ENCODE measurements at regions not wholly inside any gene's neighbourhood (a gene's known extent, or its start where the extent isn't known, plus 50 kb on each side); places are given as distances from the start of the nearest gene placed in this dataset.

DNA sequence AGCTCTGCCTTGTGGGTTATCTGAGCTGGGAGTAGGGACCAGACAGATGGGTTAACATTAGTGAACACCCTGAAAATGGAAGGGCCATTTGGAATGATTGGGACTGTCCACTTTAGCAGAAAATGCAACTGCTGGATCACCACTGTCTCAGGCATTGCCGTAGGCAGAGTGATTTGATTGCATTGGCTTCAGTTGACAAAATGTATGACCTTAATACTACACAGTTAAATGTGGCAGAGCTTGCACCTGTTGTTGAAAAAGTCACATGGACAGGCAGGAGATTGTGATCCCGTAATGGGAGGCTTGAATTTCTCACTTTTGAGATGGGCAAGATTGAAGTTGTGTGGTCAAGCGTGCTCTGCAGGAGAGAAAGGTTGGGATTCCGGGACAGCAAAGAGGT, 166.5 kb upstream of the PUDP start:
- no peaks in the 10 kb centered on the region for H3K9me3 ChIP-seq (ENCODE audit: control insufficient read depth in 1 of 2, low read length in 2 of 2)
- no peak overlapping the region for H3K4me3 ChIP-seq (ENCODE audit: low read depth in 1 of 2, low read length in 2 of 2)
- H3K36me3 ChIP-seq (ENCODE audit: control insufficient read depth in 1 of 2, insufficient read depth in 2 of 2, low read length in 2 of 2), result no peaks in the 10 kb centered on the region
- H3K4me1 ChIP-seq (ENCODE audit: control insufficient read depth in 1 of 2, insufficient read depth in 2 of 2, low read length in 2 of 2), result no peaks in the 10 kb centered on the region
- no peak overlapping the region for H3K9ac ChIP-seq (ENCODE audit: low read depth in 1 of 2, low read length in 2 of 2)
- H3K27me3 ChIP-seq (ENCODE audit: control insufficient read depth in 1 of 2, insufficient read depth in 2 of 2, low read length in 2 of 2), result no peaks in the 10 kb centered on the region
- no peak overlapping the region for H3K27ac ChIP-seq (ENCODE audit: low read depth, low read length)

DNA sequence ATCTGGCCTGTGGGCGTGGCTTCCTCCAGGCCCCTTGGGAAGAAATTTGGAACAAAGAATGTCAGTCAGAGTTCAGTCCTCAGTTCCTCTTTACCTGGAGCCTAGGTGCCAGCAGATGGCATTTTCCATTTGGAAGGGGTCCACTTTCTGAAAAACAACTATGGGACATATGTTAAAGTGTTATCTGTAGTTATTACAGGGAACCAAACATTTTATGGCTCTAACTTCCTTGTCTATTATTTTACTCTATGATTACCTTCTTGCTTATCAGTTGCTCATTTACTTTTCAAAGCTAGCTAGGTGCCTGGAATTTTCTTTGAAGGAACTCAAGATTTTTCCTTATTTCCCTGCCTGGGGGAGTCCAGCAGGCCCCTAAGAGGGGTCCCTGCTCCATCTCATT, 159.8 kb upstream of the PUDP start:
- Histone ChIP-seq H3K36me3 (ENCODE audit: control insufficient read depth in 1 of 2, insufficient read depth in 2 of 2, low read length in 2 of 2) (no peaks in the 10 kb centered on the region), H3K4me3 (ENCODE audit: low read depth in 1 of 2, low read length in 2 of 2) (no peak overlapping the region), H3K9me3 (ENCODE audit: control insufficient read depth in 1 of 2, low read length in 2 of 2) (no peaks in the 10 kb centered on the region), H3K9ac (ENCODE audit: low read depth in 1 of 2, low read length in 2 of 2) (no peak overlapping the region), H3K27me3 (ENCODE audit: control insufficient read depth in 1 of 2, insufficient read depth in 2 of 2, low read length in 2 of 2) (no peaks in the 10 kb centered on the region), H3K4me1 (ENCODE audit: control insufficient read depth in 1 of 2, insufficient read depth in 2 of 2, low read length in 2 of 2) (no peaks in the 10 kb centered on the region), H3K27ac (ENCODE audit: low read depth, low read length) (no peak overlapping the region)

DNA sequence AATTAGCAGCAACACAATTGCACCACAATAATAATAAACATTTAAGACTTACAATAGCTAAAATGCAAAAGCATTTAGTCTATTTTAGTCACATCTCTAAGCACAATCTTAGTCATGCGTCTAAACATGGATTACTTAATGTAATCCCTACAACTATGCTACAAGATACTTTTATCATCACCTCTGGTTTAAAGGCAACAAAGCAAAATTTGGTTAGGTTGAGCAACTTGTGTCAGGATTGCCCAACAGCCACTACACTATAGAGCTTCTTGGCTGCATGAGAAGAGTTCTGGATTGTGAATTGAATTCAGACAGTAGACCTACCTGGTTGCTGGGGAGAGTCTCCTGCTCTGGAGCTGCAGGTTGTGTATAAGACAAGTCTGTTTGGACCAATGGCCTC, 146.5 kb upstream of the PUDP start:
- Histone ChIP-seq H3K36me3 (ENCODE audit: control insufficient read depth in 1 of 2, insufficient read depth in 2 of 2, low read length in 2 of 2) (no peaks in the 10 kb centered on the region), H3K27ac (ENCODE audit: low read depth, low read length) (no peak overlapping the region), H3K4me1 (ENCODE audit: control insufficient read depth in 1 of 2, insufficient read depth in 2 of 2, low read length in 2 of 2) (no peaks in the 10 kb centered on the region), H3K9me3 (ENCODE audit: control insufficient read depth in 1 of 2, low read length in 2 of 2) (no peaks in the 10 kb centered on the region), H3K4me3 (ENCODE audit: low read depth in 1 of 2, low read length in 2 of 2) (no peak overlapping the region), H3K27me3 (ENCODE audit: control insufficient read depth in 1 of 2, insufficient read depth in 2 of 2, low read length in 2 of 2) (no peaks in the 10 kb centered on the region), H3K9ac (ENCODE audit: low read depth in 1 of 2, low read length in 2 of 2) (no peak overlapping the region)

DNA sequence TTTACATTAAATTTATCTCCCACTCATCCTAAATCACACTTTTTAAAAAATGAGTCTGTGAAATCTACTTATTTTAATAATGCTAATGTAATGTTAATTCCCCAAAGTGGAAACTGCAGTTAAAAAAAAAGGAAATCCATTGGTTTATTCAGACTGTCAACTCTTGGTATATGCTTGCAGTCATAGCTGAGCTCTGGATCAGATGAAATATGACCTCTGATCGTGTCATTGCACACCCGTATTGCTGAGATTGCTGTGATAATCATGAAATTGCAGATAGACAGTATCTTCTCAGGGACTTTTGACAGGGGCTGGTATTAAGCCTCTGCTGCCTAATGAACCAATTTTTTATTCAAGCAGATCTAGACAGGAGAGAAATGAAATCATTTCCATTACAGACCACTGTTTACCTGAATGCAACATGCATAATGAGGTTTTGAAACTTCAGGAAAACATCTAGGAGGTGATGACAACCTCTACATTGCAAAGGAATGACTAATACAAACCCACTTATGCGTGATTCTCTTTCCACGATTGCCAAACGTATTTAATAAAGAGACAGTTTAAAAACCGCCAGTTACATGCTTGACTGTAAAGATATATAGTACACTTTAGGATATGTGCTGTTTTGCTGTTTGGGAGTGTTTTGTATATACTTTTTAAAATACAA, 138.3 kb upstream of the PUDP start:
- Histone ChIP-seq H3K9me3 (ENCODE audit: control insufficient read depth in 1 of 2, low read length in 2 of 2) (no peaks in the 10 kb centered on the region), H3K27me3 (ENCODE audit: control insufficient read depth in 1 of 2, insufficient read depth in 2 of 2, low read length in 2 of 2) (no peaks in the 10 kb centered on the region), H3K4me3 (ENCODE audit: low read depth in 1 of 2, low read length in 2 of 2) (no peak overlapping the region), H3K27ac (ENCODE audit: low read depth, low read length) (no peak overlapping the region), H3K36me3 (ENCODE audit: control insufficient read depth in 1 of 2, insufficient read depth in 2 of 2, low read length in 2 of 2) (no peaks in the 10 kb centered on the region), H3K9ac (ENCODE audit: low read depth in 1 of 2, low read length in 2 of 2) (no peak overlapping the region), H3K4me1 (ENCODE audit: control insufficient read depth in 1 of 2, insufficient read depth in 2 of 2, low read length in 2 of 2) (no peaks in the 10 kb centered on the region)

DNA sequence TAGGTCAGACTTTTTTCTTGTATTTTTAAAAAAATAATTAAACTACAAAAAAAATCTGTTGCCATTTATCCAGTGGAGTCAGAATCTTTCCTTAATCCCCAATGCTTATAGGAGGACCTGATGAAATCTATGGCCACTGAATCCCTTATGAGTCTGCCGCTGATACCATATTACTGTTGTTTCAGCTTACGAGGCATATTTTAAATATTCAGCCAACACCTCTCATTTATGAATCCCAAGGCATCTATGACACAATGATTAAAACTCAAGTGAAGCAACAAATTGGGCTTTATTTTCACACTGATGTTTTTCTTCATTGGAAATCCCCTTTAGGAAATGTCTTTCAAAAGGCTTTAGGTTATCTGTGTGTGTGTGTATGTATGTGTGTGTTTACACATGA, 137.8 kb upstream of the PUDP start:
- Histone ChIP-seq H3K36me3 (ENCODE audit: control insufficient read depth in 1 of 2, insufficient read depth in 2 of 2, low read length in 2 of 2) (no peaks in the 10 kb centered on the region), H3K4me3 (ENCODE audit: low read depth in 1 of 2, low read length in 2 of 2) (no peak overlapping the region), H3K4me1 (ENCODE audit: control insufficient read depth in 1 of 2, insufficient read depth in 2 of 2, low read length in 2 of 2) (no peaks in the 10 kb centered on the region), H3K27ac (ENCODE audit: low read depth, low read length) (no peak overlapping the region), H3K27me3 (ENCODE audit: control insufficient read depth in 1 of 2, insufficient read depth in 2 of 2, low read length in 2 of 2) (no peaks in the 10 kb centered on the region), H3K9me3 (ENCODE audit: control insufficient read depth in 1 of 2, low read length in 2 of 2) (no peaks in the 10 kb centered on the region), H3K9ac (ENCODE audit: low read depth in 1 of 2, low read length in 2 of 2) (no peak overlapping the region)

DNA sequence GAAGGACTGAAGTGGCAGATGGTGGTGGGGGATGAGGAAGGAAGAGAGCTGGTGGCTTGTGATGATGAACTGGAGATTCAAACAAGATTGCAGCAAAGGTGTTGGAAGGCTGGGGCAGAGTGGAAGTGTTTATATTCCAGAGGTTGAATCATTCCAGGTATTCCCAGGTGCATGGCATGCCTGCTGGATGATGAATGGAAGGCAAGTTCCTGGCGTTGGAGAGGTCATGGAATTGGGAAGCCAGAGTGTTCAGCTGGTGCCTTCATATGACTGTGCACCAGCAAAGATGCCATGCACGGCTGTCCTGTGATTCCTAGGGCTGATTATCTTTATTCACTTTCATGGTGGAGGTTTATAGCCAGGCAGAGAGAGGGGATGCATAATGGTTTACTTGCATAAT, 135.8 kb upstream of the PUDP start:
- Histone ChIP-seq H3K9me3 (ENCODE audit: control insufficient read depth in 1 of 2, low read length in 2 of 2) (no peaks in the 10 kb centered on the region), H3K27me3 (ENCODE audit: control insufficient read depth in 1 of 2, insufficient read depth in 2 of 2, low read length in 2 of 2) (no peaks in the 10 kb centered on the region), H3K9ac (ENCODE audit: low read depth in 1 of 2, low read length in 2 of 2) (no peak overlapping the region), H3K4me3 (ENCODE audit: low read depth in 1 of 2, low read length in 2 of 2) (no peak overlapping the region), H3K4me1 (ENCODE audit: control insufficient read depth in 1 of 2, insufficient read depth in 2 of 2, low read length in 2 of 2) (no peaks in the 10 kb centered on the region), H3K27ac (ENCODE audit: low read depth, low read length) (no peak overlapping the region), H3K36me3 (ENCODE audit: control insufficient read depth in 1 of 2, insufficient read depth in 2 of 2, low read length in 2 of 2) (no peaks in the 10 kb centered on the region)

DNA sequence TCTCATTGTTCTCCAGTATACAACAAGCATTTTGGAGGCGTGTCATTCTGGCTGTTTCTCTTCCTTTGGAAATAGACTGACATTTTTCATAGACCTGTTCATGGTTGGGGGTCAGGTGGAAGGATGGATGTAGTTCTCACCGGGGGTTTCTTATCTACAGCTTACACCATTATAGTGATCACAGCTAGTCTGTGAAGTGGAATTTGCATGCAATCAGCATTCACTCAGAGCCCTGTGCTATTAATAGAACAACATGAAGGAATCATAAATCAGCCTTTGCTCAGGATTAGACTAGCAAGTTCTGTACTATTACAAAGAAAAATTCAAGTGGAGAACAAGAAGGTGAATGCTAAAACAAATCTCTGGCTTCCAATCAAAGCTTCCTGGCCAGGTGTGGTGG, 132.6 kb upstream of the PUDP start:
- Histone ChIP-seq H3K27ac (ENCODE audit: low read depth, low read length) (no peak overlapping the region), H3K4me1 (ENCODE audit: control insufficient read depth in 1 of 2, insufficient read depth in 2 of 2, low read length in 2 of 2) (no peaks in the 10 kb centered on the region), H3K9me3 (ENCODE audit: control insufficient read depth in 1 of 2, low read length in 2 of 2) (no peaks in the 10 kb centered on the region), H3K4me3 (ENCODE audit: low read depth in 1 of 2, low read length in 2 of 2) (no peak overlapping the region), H3K9ac (ENCODE audit: low read depth in 1 of 2, low read length in 2 of 2) (no peak overlapping the region), H3K27me3 (ENCODE audit: control insufficient read depth in 1 of 2, insufficient read depth in 2 of 2, low read length in 2 of 2) (no peaks in the 10 kb centered on the region), H3K36me3 (ENCODE audit: control insufficient read depth in 1 of 2, insufficient read depth in 2 of 2, low read length in 2 of 2) (no peaks in the 10 kb centered on the region)

DNA sequence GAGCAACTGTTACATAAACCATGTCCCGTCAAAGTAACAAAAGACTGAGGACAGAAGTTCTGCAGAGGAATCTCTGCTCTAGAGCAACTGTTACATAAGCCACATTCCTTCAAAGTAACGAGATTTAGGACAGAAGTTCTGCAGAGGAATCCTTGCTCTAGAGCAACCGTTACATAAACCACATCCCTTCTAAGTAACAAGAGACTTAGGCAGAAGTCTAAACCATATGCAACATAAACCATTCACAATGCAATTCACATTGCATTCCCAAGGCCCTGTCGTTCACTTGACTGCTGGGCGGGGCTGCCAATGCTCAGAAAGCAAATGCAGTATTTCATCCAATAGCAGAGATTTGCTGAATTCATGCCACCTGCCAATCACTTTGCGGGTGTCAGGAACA, 124.4 kb upstream of the PUDP start:
- Histone ChIP-seq H3K9ac (ENCODE audit: low read depth in 1 of 2, low read length in 2 of 2) (no peak overlapping the region), H3K9me3 (ENCODE audit: control insufficient read depth in 1 of 2, low read length in 2 of 2) (no peaks in the 10 kb centered on the region), H3K4me1 (ENCODE audit: control insufficient read depth in 1 of 2, insufficient read depth in 2 of 2, low read length in 2 of 2) (no peaks in the 10 kb centered on the region), H3K27ac (ENCODE audit: low read depth, low read length) (no peak overlapping the region), H3K4me3 (ENCODE audit: low read depth in 1 of 2, low read length in 2 of 2) (no peak overlapping the region), H3K27me3 (ENCODE audit: control insufficient read depth in 1 of 2, insufficient read depth in 2 of 2, low read length in 2 of 2) (no peaks in the 10 kb centered on the region), H3K36me3 (ENCODE audit: control insufficient read depth in 1 of 2, insufficient read depth in 2 of 2, low read length in 2 of 2) (no peaks in the 10 kb centered on the region)

DNA sequence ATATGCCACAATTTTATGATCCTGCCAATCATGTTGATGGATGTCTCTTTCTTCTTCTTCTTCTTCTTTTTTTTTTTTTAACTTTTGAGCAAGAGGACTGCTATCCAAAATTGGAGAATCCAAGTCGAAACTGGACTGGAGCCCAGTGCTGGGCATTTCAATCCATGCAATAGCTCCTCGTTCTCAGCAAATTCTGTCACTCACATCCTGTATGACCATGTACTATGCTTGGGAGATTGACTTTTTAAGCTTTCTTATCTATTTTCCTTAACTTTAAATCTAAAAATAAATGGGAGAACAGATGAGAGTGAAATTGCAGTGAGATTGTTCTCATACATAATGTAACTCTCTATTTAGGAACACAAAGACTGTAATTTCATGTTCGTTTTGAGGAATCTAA, 123.0 kb upstream of the PUDP start:
- Histone ChIP-seq H3K27me3 (ENCODE audit: control insufficient read depth in 1 of 2, insufficient read depth in 2 of 2, low read length in 2 of 2) (no peaks in the 10 kb centered on the region), H3K9ac (ENCODE audit: low read depth in 1 of 2, low read length in 2 of 2) (no peak overlapping the region), H3K36me3 (ENCODE audit: control insufficient read depth in 1 of 2, insufficient read depth in 2 of 2, low read length in 2 of 2) (no peaks in the 10 kb centered on the region), H3K27ac (ENCODE audit: low read depth, low read length) (no peak overlapping the region), H3K9me3 (ENCODE audit: control insufficient read depth in 1 of 2, low read length in 2 of 2) (no peaks in the 10 kb centered on the region), H3K4me1 (ENCODE audit: control insufficient read depth in 1 of 2, insufficient read depth in 2 of 2, low read length in 2 of 2) (no peaks in the 10 kb centered on the region), H3K4me3 (ENCODE audit: low read depth in 1 of 2, low read length in 2 of 2) (no peak overlapping the region)

DNA sequence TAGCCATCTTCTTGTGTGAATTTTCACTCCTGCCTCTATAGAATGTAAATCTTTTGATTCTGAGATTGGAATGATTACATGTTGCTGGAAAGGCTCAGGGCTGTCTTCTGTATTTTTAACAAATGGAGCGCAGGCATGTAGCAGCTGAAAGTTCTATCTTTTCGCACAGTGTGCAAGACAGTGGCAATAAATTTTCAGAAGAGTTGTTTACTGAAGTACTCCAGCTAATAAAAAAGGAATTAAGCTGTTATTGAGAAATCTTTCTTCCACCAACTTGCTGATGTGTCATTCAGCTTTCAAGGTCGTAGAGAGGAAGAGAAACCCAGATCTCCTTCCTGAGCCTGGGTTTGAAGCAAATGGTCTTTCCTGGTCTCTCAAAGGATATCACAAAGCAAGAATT, 122.0 kb upstream of the PUDP start:
- Histone ChIP-seq H3K9ac (ENCODE audit: low read depth in 1 of 2, low read length in 2 of 2) (no peak overlapping the region), H3K36me3 (ENCODE audit: control insufficient read depth in 1 of 2, insufficient read depth in 2 of 2, low read length in 2 of 2) (no peaks in the 10 kb centered on the region), H3K4me1 (ENCODE audit: control insufficient read depth in 1 of 2, insufficient read depth in 2 of 2, low read length in 2 of 2) (no peaks in the 10 kb centered on the region), H3K27me3 (ENCODE audit: control insufficient read depth in 1 of 2, insufficient read depth in 2 of 2, low read length in 2 of 2) (no peaks in the 10 kb centered on the region), H3K27ac (ENCODE audit: low read depth, low read length) (no peak overlapping the region), H3K4me3 (ENCODE audit: low read depth in 1 of 2, low read length in 2 of 2) (no peak overlapping the region), H3K9me3 (ENCODE audit: control insufficient read depth in 1 of 2, low read length in 2 of 2) (no peaks in the 10 kb centered on the region)

DNA sequence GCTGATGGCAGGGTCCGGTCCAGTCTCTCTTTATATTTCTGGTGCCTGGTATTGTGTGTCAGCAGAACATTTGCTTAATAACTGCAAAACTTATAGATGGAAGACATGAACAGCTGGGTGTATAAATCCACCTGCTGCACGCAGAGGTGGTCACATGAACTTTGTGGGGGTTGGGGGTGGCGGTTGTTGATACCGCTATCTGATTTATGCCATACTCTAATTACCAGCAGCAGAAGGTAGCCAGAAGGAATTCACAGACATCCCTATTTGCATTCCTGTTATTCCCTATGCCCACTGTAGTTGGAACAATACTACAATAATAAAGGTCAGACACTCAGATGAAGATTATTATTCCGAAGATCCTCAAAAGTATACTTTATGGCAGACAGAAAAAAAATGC, 121.6 kb upstream of the PUDP start:
- Histone ChIP-seq H3K9me3 (ENCODE audit: control insufficient read depth in 1 of 2, low read length in 2 of 2) (no peaks in the 10 kb centered on the region), H3K36me3 (ENCODE audit: control insufficient read depth in 1 of 2, insufficient read depth in 2 of 2, low read length in 2 of 2) (no peaks in the 10 kb centered on the region), H3K4me3 (ENCODE audit: low read depth in 1 of 2, low read length in 2 of 2) (no peak overlapping the region), H3K4me1 (ENCODE audit: control insufficient read depth in 1 of 2, insufficient read depth in 2 of 2, low read length in 2 of 2) (no peaks in the 10 kb centered on the region), H3K27ac (ENCODE audit: low read depth, low read length) (no peak overlapping the region), H3K27me3 (ENCODE audit: control insufficient read depth in 1 of 2, insufficient read depth in 2 of 2, low read length in 2 of 2) (no peaks in the 10 kb centered on the region), H3K9ac (ENCODE audit: low read depth in 1 of 2, low read length in 2 of 2) (no peak overlapping the region)

Data from duodenal mucosa (tissue), 2 donors.